ENCODE measurements at regions not wholly inside any gene's neighbourhood (a gene's known extent, or its start where the extent isn't known, plus 50 kb on each side); places are given as distances from the start of the nearest gene placed in this dataset.

DNA sequence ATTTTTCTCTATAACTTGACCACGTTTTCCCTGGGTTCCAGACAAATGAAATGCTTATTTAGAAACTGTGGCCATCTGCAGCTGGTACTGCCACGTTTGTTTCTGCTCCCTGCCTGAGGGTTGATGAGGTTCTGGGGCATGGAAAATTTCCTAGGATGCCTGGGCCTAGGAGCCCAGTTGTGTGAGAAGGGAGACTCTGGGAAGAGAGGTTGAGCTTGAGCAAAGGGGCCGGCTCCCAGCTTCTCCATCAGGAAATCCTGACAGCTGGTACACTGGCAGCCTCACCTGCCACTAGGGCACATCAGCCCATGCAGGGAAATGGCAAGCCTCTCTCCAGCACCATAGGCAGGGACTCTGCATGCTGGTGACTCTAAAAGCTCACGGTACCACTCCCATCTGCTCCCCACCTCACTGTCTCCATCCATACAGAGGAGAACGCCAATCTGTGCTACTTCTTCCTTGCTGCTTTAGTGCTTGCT lies 165.4 kb upstream of the PPP2R3A start:
- no peak for DNase-seq (ENCODE audit: low read depth)

GRCh38 chr3:135801018-135801417 lies 164.5 kb upstream of the PPP2R3A start:
- DNase-seq (ENCODE audit: low read depth) = no peak

- DNase-seq (ENCODE audit: low read depth) = no peak
Measured at GRCh38 chr3:135802171-135802570, 163.4 kb upstream of the PPP2R3A start.

DNA sequence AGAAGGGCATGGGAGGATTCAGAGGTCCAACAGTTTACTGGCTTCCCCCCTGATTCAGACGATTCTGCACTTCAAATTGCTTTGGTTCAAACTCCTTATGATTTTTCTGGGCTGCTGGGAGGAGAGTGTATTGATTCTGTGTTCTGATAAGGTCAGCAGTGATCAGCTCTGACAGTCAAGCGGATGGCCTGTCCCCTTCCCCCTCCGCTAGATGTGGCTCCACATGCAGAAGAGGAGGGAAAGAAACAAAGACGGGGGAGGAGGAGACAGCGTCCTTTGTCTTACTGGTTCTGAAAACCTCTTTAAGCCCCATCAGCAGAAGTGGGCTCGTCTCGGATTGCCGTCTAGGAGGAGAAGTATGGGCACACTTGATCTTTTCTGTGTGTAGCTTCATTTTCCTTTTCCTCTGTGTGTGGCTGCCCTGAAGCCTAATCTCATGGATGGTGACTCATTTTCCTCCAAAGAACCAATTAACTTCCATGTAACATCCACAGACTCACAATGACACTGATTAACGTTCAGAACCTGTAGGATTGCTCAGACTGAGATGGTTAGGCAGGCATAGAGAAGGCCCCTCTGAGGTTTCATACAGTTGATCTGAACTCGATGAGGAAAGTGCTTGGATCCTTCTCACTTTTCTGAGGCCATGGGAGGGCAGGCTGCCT lies 162.4 kb upstream of the PPP2R3A start:
- DNase-seq (ENCODE audit: low read depth) = peak; percentile 20

DNA sequence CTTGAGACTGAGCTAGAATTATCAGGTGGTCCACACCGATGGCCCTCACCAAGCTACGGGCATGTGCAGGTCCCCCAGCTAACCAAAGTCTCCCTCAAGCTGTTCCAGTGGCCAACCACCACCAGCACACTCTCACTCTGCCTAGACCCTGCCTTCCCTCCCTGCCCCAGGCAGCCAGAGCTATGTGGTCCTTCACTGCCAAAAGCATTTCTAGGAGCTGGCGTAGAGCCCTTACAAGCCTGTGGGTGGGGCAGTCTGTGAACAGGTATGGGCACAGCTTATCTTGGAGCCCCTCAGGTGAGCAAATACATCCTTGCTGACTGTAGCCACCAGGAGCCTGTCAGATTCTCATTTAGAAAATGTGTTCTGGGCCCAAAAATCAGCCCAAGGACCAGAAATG lies 159.8 kb upstream of the PPP2R3A start:
- DNase-seq (ENCODE audit: low read depth) = no peak

DNA sequence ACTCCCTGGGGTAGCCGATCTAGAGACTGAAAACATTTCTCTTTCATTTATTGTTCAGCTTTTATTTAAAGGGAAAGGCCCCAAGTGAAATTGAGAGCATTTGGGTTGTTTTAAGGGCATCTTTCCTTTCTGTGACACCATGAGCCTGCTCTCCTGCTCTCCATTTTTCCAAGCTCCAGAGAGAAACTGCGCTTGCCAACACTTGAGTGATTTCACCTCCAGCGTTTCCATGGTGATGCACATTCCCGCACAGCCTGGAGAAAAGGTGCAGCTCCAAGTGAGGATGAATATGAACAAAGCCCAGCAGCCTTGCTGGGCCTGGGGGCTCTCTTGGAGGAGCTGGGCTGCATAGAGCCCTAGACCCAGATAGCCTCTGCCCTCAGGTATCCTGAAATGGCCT lies 159.2 kb upstream of the PPP2R3A start:
- DNase-seq (ENCODE audit: low read depth) = peak; percentile 2

DNA sequence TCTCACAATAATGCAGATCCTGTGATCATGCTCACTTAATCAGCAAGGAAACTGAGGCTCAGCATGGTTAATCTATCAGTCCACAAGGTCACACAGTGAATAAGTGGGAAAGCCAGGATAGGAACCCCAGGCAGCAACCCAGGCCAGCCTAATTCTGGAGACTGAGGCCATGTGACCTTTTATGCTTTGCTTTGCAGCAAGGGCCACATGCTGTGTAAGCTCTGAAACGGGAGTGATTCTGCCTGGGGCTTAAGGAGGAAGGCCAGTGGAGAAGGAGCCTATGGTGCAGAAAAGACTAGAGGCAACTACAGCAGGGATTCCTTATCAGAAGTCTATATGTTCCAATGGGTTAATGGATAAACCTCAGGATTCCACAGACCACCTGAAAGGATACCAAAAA lies 157.6 kb upstream of the PPP2R3A start:
- DNase-seq (ENCODE audit: low read depth) = no peak

DNA sequence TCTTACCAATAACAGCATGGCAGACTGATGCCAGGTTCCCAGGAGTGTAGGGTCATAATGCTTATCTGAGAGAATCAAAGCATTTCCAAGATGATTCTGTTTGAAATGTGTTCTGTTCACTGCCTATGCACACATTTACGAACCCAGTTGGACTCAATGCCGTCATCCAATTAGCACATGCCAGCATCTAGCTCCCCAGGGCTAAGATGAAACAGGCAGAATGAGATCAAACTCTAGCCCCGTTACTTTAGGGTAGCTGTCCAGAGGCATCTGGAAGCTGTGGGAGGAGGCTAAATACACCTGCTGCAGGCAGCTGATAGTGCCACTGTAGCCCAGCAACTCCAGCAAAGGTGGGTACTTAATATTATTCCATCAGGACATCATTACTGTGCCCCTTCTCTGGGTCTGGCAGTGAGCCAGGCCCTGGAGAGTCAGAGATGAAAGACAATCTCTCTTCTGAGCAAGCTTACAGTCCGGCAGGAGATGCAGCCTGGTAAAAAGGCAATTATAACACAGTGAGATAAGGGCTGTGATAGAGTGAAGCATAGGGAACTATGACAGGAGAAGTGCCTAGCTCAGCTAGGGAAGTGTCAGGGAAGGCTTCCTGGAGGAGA lies 156.4 kb upstream of the PPP2R3A start:
- DNase-seq (ENCODE audit: low read depth) = no peak

- no peak for DNase-seq (ENCODE audit: low read depth)
Measured at GRCh38 chr3:135811651-135812050, 153.9 kb upstream of the PPP2R3A start.

GRCh38 chr3:135812057-135812456 lies 153.5 kb upstream of the PPP2R3A start:
- DNase-seq (ENCODE audit: low read depth) = no peak

DNA sequence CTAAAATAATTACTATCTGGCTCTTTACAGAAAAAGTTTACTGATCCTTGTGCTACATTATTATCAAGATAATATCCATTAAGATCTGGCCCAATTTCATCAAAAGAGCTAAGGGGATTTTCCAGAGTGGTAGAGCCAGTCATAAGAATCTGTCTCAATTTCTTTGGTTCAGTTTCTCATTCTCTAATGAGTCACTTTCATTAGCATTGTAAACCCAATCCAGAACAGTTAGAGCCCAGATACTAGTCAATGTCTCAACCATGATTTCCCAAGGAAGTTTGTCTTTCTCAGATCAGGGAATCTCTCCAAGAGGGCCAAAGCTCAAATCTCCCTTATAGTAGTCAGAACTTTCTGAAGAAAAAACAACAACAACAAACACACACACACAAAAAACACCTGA lies 131.1 kb upstream of the PPP2R3A start:
- DNase-seq (ENCODE audit: low read depth) = no peak

- DNase-seq (ENCODE audit: low read depth) = no peak
Measured at GRCh38 chr3:135837977-135838631, 127.4 kb upstream of the PPP2R3A start.

DNA sequence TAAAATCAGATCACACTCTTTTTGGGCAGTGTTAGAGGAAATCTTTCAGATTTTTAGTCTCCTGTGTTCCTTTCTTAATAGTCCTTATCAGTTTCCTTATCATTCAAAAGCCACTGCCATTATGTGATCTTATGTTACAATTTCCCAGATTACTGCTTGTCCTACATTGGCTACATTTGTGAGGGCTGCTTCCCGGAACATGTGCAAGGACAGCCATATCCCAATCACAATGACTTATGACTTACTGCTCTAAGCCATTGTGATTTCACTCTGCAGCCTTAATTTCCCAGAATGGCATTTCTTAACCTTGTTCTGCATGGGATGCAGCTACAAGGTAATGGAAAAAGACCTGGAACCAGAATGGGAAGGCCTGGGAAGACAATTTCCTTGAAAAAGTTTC lies 125.1 kb upstream of the PPP2R3A start:
- DNase-seq (ENCODE audit: low read depth) = no peak

GRCh38 chr3:135844386-135844785 lies 121.1 kb upstream of the PPP2R3A start:
- DNase-seq (ENCODE audit: low read depth) = no peak

DNA sequence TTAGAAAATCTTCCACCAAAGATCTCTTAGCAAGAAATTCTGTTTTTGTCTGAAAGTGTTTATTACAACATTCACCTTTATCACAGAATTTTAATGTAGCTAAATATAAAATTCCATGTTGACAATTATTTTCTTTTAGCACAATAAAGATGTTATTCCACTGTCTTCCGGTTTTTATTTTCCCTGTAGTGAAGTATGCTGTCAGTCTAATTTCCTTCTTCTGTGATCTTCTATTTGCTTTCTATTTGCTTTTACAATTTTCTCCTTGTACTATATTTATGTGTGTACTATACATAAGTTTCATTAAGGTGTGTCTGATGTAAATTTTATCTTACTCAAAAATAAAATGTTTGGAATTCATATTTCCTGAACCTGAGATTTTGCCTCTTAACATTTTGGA lies 117.5 kb upstream of the PPP2R3A start:
- no peak for DNase-seq (ENCODE audit: low read depth)

GRCh38 chr3:135849827-135850226 lies 115.7 kb upstream of the PPP2R3A start:
- DNase-seq (ENCODE audit: low read depth) = no peak

DNA sequence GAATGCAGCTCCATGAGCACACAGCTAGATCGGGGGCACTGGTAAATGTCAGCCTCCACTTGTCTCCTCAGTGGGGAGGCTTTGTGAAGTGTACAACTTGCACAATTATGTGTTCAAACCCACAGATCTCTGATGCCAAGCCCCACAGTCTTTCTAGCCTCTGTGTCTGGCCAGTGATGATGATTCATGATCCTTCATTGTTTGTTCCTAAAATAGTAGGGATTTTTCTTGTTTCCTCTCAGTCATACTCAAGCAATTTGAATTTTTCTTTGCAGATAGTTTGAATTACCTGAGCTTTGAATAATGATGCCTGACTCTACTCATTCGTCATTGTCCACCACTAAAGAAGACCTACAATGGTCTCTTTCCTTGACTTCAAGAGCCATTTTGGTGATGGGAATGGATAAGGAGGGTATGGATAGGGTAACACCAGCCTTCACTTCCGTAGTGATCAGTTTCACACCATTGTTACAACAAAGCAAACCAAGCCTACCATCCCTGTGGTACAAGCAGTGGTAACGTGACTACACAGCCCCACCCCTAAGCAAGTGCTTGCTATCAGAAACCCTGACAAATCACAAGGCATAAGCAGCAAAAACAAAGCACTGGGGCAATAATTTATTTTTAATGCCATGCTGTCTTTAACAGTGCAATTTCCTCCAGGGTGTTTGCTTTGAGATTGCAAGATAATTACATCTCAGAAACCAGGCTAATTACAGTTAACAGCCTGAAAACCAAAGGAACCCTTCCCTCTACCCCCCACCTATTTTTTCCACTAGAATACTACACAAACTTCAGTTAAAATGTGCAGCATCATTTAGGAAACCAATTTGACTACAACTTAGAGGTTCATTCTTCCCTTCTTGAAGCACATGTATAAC lies 114.1 kb upstream of the PPP2R3A start:
- peak; percentile 18 for DNase-seq (ENCODE audit: low read depth)

- no peak for DNase-seq (ENCODE audit: low read depth)
Measured at GRCh38 chr3:135853981-135854380, 111.5 kb upstream of the PPP2R3A start.

- no peak for DNase-seq (ENCODE audit: low read depth)
Measured at GRCh38 chr3:135860761-135861160, 104.8 kb upstream of the PPP2R3A start.

GRCh38 chr3:135862361-135862760 lies 103.2 kb upstream of the PPP2R3A start:
- no peak for DNase-seq (ENCODE audit: low read depth)

DNA sequence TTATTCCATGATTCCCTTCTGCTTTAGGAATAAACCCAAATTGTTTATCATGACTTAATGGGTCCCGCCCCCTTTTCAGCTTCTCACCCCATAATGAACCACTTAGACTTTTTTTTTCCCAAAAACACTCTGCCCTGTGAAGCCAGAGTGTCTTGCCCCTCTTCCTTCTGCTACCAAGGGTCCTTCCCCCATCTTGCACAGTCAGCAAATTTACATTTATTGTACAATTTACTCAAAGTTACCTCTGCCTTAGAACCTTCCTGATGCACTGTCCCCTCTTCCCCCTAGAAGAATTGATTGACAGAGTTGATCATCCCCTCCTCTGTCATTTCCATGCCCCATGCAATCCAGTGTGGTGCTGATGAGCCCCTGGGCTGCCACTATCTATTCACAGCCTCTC lies 101.5 kb upstream of the PPP2R3A start:
- DNase-seq (ENCODE audit: low read depth) = no peak

- DNase-seq (ENCODE audit: low read depth) = no peak
Measured at GRCh38 chr3:135865085-135865484, 100.4 kb upstream of the PPP2R3A start.
